DND-41 (cell line): ENCODE measurements at regions not wholly inside any gene's neighbourhood (a gene's known extent, or its start where the extent isn't known, plus 50 kb on each side); places are given as distances from the start of the nearest gene placed in this dataset.

Experiments used
- EZH2 ChIP-seq: IDR thresholded peaks from 3 replicates; pipeline ENCODE4 v1.6.1; 2012; ENCODE audit warnings: borderline replicate concordance, low read depth, mild to moderate bottlenecking, moderate library complexity, low read length, inconsistent platforms; ENCODE audit not compliant: severe bottlenecking
- TF ChIP-seq, protein P1 (sequence below): IDR thresholded peaks from 2 replicates; pipeline ENCODE4 v1.5.1; 2012; ENCODE audit warnings: borderline replicate concordance, low read length, moderate library complexity, mild to moderate bottlenecking; ENCODE audit not compliant: poor library complexity, severe bottlenecking; ENCODE audit errors: extremely low read depth

DNA sequence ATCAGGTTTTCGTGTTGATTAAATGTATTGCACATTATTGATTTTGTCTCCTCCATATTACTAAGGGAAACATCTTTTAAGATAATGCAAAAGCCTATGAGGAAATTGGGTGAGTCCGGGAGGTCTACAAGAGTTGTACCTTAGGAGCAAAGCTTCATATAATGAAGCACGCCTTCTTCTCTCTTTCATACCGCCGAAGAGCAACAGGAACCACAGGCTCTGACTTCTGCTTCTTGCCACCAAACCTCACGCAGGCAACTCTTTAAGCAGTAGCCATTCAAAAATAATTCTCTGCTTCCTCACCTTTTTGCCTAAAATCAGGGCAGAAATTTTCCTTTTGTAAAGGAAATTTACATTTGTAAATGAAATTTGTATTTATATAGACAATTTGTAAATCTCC, 139.6 kb downstream of the SPRY1 start:
- TF ChIP-seq, protein P1, sequence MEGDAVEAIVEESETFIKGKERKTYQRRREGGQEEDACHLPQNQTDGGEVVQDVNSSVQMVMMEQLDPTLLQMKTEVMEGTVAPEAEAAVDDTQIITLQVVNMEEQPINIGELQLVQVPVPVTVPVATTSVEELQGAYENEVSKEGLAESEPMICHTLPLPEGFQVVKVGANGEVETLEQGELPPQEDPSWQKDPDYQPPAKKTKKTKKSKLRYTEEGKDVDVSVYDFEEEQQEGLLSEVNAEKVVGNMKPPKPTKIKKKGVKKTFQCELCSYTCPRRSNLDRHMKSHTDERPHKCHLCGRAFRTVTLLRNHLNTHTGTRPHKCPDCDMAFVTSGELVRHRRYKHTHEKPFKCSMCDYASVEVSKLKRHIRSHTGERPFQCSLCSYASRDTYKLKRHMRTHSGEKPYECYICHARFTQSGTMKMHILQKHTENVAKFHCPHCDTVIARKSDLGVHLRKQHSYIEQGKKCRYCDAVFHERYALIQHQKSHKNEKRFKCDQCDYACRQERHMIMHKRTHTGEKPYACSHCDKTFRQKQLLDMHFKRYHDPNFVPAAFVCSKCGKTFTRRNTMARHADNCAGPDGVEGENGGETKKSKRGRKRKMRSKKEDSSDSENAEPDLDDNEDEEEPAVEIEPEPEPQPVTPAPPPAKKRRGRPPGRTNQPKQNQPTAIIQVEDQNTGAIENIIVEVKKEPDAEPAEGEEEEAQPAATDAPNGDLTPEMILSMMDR = no peak
- no peak for TF ChIP-seq EZH2
